ENCODE measurements at regions not wholly inside any gene's neighbourhood (a gene's known extent, or its start where the extent isn't known, plus 50 kb on each side); places are given as distances from the start of the nearest gene placed in this dataset.
"Not testable (repeated sequence)": the region's sequence is repeated elsewhere in the genome, so short reads cannot be mapped to it uniquely, and the experiment has no call there.

- H3K36me3 Mint-ChIP-seq: peaks cover 4 to 17% of the 10 kb centered on the region in 2 donors
- no peak overlapping the region for H3K4me3 Mint-ChIP-seq
- H3K27me3 Mint-ChIP-seq: no peaks in the 10 kb centered on the region
- no peak overlapping the region for H3K27ac Mint-ChIP-seq
- DNase-seq (no peak), ATAC-seq (replicated peaks) (no peak)
- H3K9me3 Mint-ChIP-seq: peaks cover 2 to 5% of the 10 kb centered on the region in 2 donors
- peaks cover 10 to 24% of the 10 kb centered on the region in 2 donors for H3K4me1 Mint-ChIP-seq
Observed at GRCh38 chr12:46548605-46549071, 176.1 kb upstream of the SLC38A2 start.

- H3K4me3 Mint-ChIP-seq: no peak overlapping the region
- DNase-seq: no peak
Observed at GRCh38 chr12:46547421-46548354, 175.1 kb upstream of the SLC38A2 start.

GRCh38 chr12:46546634-46547273 lies 174.2 kb upstream of the SLC38A2 start:
- Mint-ChIP-seq H3K4me3 (no peak overlapping the region), H3K27me3 (no peaks in the 10 kb centered on the region), H3K4me1 (peaks cover 10 to 28% of the 10 kb centered on the region in 2 donors), H3K36me3 (peaks cover 4 to 18% of the 10 kb centered on the region in 2 donors), H3K27ac (peak overlapping the region; percentile 28), H3K9me3 (peaks cover 4 to 5% of the 10 kb centered on the region in 2 donors)
- DNase-seq (no peak), ATAC-seq (replicated peaks) (peak; percentile 84 to 90)

More at GRCh38 chr12:46547421-46548354, 175.1 kb upstream of the SLC38A2 start:
- ATAC-seq (replicated peaks): no peak
- Mint-ChIP-seq H3K36me3 (peaks cover 4 to 18% of the 10 kb centered on the region in 2 donors), H3K4me1 (peaks cover 10 to 28% of the 10 kb centered on the region in 2 donors), H3K9me3 (peaks cover 4 to 5% of the 10 kb centered on the region in 2 donors), H3K27me3 (no peaks in the 10 kb centered on the region), H3K27ac (peak overlapping the region; percentile 20)

- H3K36me3 Mint-ChIP-seq: peaks cover 5 to 23% of the 10 kb centered on the region in 2 donors
- H3K4me3 Mint-ChIP-seq; H3K27ac Mint-ChIP-seq; DNase-seq; ATAC-seq (replicated peaks); H3K27me3 Mint-ChIP-seq; H3K9me3 Mint-ChIP-seq: not testable (repeated sequence)
- peaks cover 10 to 17% of the 10 kb centered on the region in 2 donors for H3K4me1 Mint-ChIP-seq
Observed at GRCh38 chr12:46543378-46543795, 170.8 kb upstream of the SLC38A2 start.

- DNase-seq: no peak
- ATAC-seq (replicated peaks): no peak
- H3K27ac Mint-ChIP-seq: no peak overlapping the region
- H3K4me3 Mint-ChIP-seq: no peak overlapping the region
- H3K27me3 Mint-ChIP-seq: no peaks in the 10 kb centered on the region
- peaks cover 7 to 12% of the 10 kb centered on the region in 2 donors for H3K36me3 Mint-ChIP-seq
- H3K9me3 Mint-ChIP-seq: peaks cover 0 to 9% of the 10 kb centered on the region in 2 donors
- H3K4me1 Mint-ChIP-seq: peaks cover 10 to 21% of the 10 kb centered on the region in 2 donors
Observed at GRCh38 chr12:46538976-46539375, 166.4 kb upstream of the SLC38A2 start.

GRCh38 chr12:46537387-46537955 lies 164.9 kb upstream of the SLC38A2 start:
- H3K4me3 Mint-ChIP-seq: no peak overlapping the region
- H3K9me3 Mint-ChIP-seq: peaks cover 0 to 6% of the 10 kb centered on the region in 2 donors
- no peaks in the 10 kb centered on the region for H3K27me3 Mint-ChIP-seq
- H3K36me3 Mint-ChIP-seq: peaks cover 7 to 9% of the 10 kb centered on the region in 2 donors
- no peak overlapping the region for H3K27ac Mint-ChIP-seq
- DNase-seq (no peak), ATAC-seq (replicated peaks) (no peak)
- peaks cover 10 to 16% of the 10 kb centered on the region in 2 donors for H3K4me1 Mint-ChIP-seq

- ATAC-seq (replicated peaks) (peak; percentile 99 to 100), DNase-seq (peak; percentile 27)
- H3K9me3 Mint-ChIP-seq, H3K27me3 Mint-ChIP-seq, H3K4me3 Mint-ChIP-seq, H3K36me3 Mint-ChIP-seq: not testable (repeated sequence)
- Mint-ChIP-seq H3K4me1 (peaks cover 10 to 16% of the 10 kb centered on the region in 2 donors), H3K27ac (peak overlapping the region; percentile 70)
Observed at GRCh38 chr12:46536316-46536715, 163.7 kb upstream of the SLC38A2 start.

GRCh38 chr12:46535907-46536306 lies 163.3 kb upstream of the SLC38A2 start:
- no peaks in the 10 kb centered on the region for H3K27me3 Mint-ChIP-seq

GRCh38 chr12:46535376-46535775 lies 162.8 kb upstream of the SLC38A2 start:
- peaks cover 0 to 5% of the 10 kb centered on the region in 2 donors for H3K9me3 Mint-ChIP-seq
- ATAC-seq (replicated peaks): no peak
- H3K4me3 Mint-ChIP-seq: no peak overlapping the region
- no peak overlapping the region for H3K27ac Mint-ChIP-seq
- H3K27me3 Mint-ChIP-seq: no peaks in the 10 kb centered on the region
- no peak for DNase-seq
- H3K36me3 Mint-ChIP-seq: peaks cover 0 to 6% of the 10 kb centered on the region in 2 donors
- H3K4me1 Mint-ChIP-seq: peaks cover 10 to 16% of the 10 kb centered on the region in 2 donors

More at GRCh38 chr12:46535907-46536306, 163.3 kb upstream of the SLC38A2 start:
- peaks cover 4 to 8% of the 10 kb centered on the region in 2 donors for H3K36me3 Mint-ChIP-seq
- ATAC-seq (replicated peaks) (peak in 1 of 2 donors; percentile 30), DNase-seq (no peak)
- H3K27ac Mint-ChIP-seq: no peak overlapping the region
- H3K4me1 Mint-ChIP-seq: peaks cover 10 to 16% of the 10 kb centered on the region in 2 donors
- H3K9me3 Mint-ChIP-seq: peaks cover 0 to 5% of the 10 kb centered on the region in 2 donors
- no peak overlapping the region for H3K4me3 Mint-ChIP-seq

- Mint-ChIP-seq H3K9me3 (peaks cover 0 to 6% of the 10 kb centered on the region in 2 donors), H3K4me3 (no peak overlapping the region), H3K36me3 (peaks cover 3 to 10% of the 10 kb centered on the region in 2 donors), H3K27ac (no peak overlapping the region), H3K27me3 (no peaks in the 10 kb centered on the region), H3K4me1 (peaks cover 10 to 16% of the 10 kb centered on the region in 2 donors)
- ATAC-seq (replicated peaks) (no peak), DNase-seq (no peak)
Observed at GRCh38 chr12:46534327-46534840, 161.8 kb upstream of the SLC38A2 start.

- H3K4me3 Mint-ChIP-seq: no peak overlapping the region
- DNase-seq: no peak
- no peak overlapping the region for H3K27ac Mint-ChIP-seq
- H3K36me3 Mint-ChIP-seq: peaks cover 3 to 10% of the 10 kb centered on the region in 2 donors
- H3K4me1 Mint-ChIP-seq: peaks cover 10 to 16% of the 10 kb centered on the region in 2 donors
- ATAC-seq (replicated peaks): no peak
- H3K9me3 Mint-ChIP-seq: peaks cover 0 to 6% of the 10 kb centered on the region in 2 donors
- no peaks in the 10 kb centered on the region for H3K27me3 Mint-ChIP-seq
Observed at GRCh38 chr12:46533723-46534122, 161.2 kb upstream of the SLC38A2 start.

GRCh38 chr12:46531804-46532203 lies 159.2 kb upstream of the SLC38A2 start:
- H3K4me3 Mint-ChIP-seq: no peak overlapping the region
- peaks cover 10% of the 10 kb centered on the region in 2 donors for H3K36me3 Mint-ChIP-seq
- peaks cover 0 to 9% of the 10 kb centered on the region in 2 donors for H3K9me3 Mint-ChIP-seq
- H3K27ac Mint-ChIP-seq: no peak overlapping the region
- no peaks in the 10 kb centered on the region for H3K27me3 Mint-ChIP-seq
- peaks cover 10 to 15% of the 10 kb centered on the region in 2 donors for H3K4me1 Mint-ChIP-seq
- ATAC-seq (replicated peaks) (no peak), DNase-seq (no peak)

GRCh38 chr12:46531059-46531785 lies 158.6 kb upstream of the SLC38A2 start:
- Mint-ChIP-seq H3K4me3 (no peak overlapping the region), H3K9me3 (peaks cover 0 to 7% of the 10 kb centered on the region in 2 donors), H3K4me1 (peaks cover 4 to 9% of the 10 kb centered on the region in 2 donors), H3K36me3 (peaks cover 8 to 10% of the 10 kb centered on the region in 2 donors), H3K27me3 (no peaks in the 10 kb centered on the region), H3K27ac (no peak overlapping the region)
- ATAC-seq (replicated peaks): no peak
- DNase-seq: no peak

All from stimulated activated naive B cell treated with anti-CD40 and anti-IgM and Interleukin-4, amounts not matched to agents 10 μg/mL and 1 μg/mL and 100 μg/mL, for 72 hours (primary cell).